ENCODE measurements at regions not wholly inside any gene's neighbourhood (a gene's known extent, or its start where the extent isn't known, plus 50 kb on each side); places are given as distances from the start of the nearest gene placed in this dataset.

DNA sequence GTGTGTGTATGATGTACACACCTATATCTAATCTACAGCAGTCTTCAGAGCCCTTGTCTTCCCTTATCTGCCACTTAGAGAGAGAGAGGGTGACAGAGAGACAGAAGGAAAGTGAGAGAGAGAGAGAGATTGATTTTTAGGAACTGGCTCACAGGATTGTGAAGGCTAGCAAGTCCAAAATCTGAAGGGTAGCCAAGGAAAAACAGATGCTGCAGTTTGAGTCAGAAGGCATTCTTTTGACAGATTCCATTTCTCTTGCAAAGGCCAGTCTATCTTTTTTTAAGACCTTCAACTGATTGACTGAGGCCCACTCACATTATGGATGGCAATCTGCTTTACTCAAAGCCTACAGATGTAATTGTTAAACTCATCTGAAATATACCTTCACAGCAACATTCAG is 664.0 kb upstream of the IGFBP7 start:
- Histone ChIP-seq H3K27me3 (no peaks in the 10 kb centered on the region), H3K36me3 (no peaks in the 10 kb centered on the region), H3K27ac (no peak overlapping the region), H3K4me1 (no peaks in the 10 kb centered on the region), H3K4me3 (no peak overlapping the region), H3K9me3 (no peaks in the 10 kb centered on the region)
- TF ChIP-seq POLR2A (IDR thresholded peaks at IDR 0.05) (no peak), POLR2AphosphoS5 (IDR thresholded peaks at IDR 0.05) (no peak)
- TF ChIP-seq, protein P1, sequence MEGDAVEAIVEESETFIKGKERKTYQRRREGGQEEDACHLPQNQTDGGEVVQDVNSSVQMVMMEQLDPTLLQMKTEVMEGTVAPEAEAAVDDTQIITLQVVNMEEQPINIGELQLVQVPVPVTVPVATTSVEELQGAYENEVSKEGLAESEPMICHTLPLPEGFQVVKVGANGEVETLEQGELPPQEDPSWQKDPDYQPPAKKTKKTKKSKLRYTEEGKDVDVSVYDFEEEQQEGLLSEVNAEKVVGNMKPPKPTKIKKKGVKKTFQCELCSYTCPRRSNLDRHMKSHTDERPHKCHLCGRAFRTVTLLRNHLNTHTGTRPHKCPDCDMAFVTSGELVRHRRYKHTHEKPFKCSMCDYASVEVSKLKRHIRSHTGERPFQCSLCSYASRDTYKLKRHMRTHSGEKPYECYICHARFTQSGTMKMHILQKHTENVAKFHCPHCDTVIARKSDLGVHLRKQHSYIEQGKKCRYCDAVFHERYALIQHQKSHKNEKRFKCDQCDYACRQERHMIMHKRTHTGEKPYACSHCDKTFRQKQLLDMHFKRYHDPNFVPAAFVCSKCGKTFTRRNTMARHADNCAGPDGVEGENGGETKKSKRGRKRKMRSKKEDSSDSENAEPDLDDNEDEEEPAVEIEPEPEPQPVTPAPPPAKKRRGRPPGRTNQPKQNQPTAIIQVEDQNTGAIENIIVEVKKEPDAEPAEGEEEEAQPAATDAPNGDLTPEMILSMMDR (IDR thresholded peaks at IDR 0.05) = no peak
- intact Hi-C loops (cut with DNase I; ENCODE audit: low total_unique reads) = no loop called here
- no peak for DNase-seq (ENCODE audit: low spot score in 2 of 2)

DNA sequence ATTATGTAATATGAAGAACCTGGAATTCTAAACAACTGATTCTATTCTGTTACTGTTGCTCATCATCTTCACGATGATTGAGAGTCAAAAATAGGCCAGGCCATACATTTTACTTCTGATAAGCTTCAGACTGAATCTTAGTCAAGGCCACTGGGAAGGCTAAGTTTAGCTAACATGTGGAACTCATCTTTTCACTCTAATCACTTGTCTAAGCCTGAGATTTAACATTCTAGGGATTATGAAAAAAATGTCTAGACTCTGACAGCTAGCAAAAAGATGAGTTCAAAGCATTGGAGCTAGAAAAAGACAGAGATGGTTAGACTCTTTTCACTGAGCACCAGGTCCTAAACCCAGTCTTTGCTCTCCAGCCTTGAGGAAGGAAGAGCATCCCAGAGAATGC is 656.2 kb upstream of the IGFBP7 start:
- TF ChIP-seq, protein P1 (IDR thresholded peaks at IDR 0.05) = no peak
- TF ChIP-seq POLR2A (IDR thresholded peaks at IDR 0.05) = no peak
- no peak for TF ChIP-seq POLR2AphosphoS5 (IDR thresholded peaks at IDR 0.05)
- H3K27me3 ChIP-seq = no peaks in the 10 kb centered on the region
- DNase-seq (ENCODE audit: low spot score in 2 of 2) = no peak
- H3K4me1 ChIP-seq = no peaks in the 10 kb centered on the region
- intact Hi-C loops (cut with DNase I; ENCODE audit: low total_unique reads) = no loop called here
- no peaks in the 10 kb centered on the region for H3K36me3 ChIP-seq
- no peak overlapping the region for H3K4me3 ChIP-seq
- no peak overlapping the region for H3K27ac ChIP-seq
- no peaks in the 10 kb centered on the region for H3K9me3 ChIP-seq

GRCh38 chr4:57764856-57765255 is 654.7 kb upstream of the IGFBP7 start:
- Histone ChIP-seq H3K4me3 (no peak overlapping the region), H3K4me1 (no peaks in the 10 kb centered on the region), H3K36me3 (no peaks in the 10 kb centered on the region), H3K27me3 (no peaks in the 10 kb centered on the region), H3K27ac (no peak overlapping the region), H3K9me3 (no peaks in the 10 kb centered on the region)
- intact Hi-C loops (cut with DNase I; ENCODE audit: low total_unique reads) = no loop called here
- DNase-seq (ENCODE audit: low spot score in 2 of 2) = no peak
- TF ChIP-seq POLR2AphosphoS5 (IDR thresholded peaks at IDR 0.05) (no peak), POLR2A (IDR thresholded peaks at IDR 0.05) (no peak)
- TF ChIP-seq, protein P1 (IDR thresholded peaks at IDR 0.05) = no peak

- Histone ChIP-seq H3K36me3 (no peaks in the 10 kb centered on the region), H3K27ac (no peak overlapping the region), H3K27me3 (no peaks in the 10 kb centered on the region), H3K4me3 (no peak overlapping the region), H3K4me1 (no peaks in the 10 kb centered on the region), H3K9me3 (no peaks in the 10 kb centered on the region)
- intact Hi-C loops (cut with DNase I; ENCODE audit: low total_unique reads) = no loop called here
- DNase-seq (ENCODE audit: low spot score in 2 of 2) = no peak
- no peak for TF ChIP-seq POLR2AphosphoS5 (IDR thresholded peaks at IDR 0.05)
- TF ChIP-seq, protein P1 (IDR thresholded peaks at IDR 0.05) = no peak
- TF ChIP-seq POLR2A (IDR thresholded peaks at IDR 0.05) = no peak
These were observed 652.9 kb upstream of the IGFBP7 start for GRCh38 chr4:57763070-57763469.

GRCh38 chr4:57740625-57741190 is 630.5 kb upstream of the IGFBP7 start:
- Histone ChIP-seq H3K36me3 (no peaks in the 10 kb centered on the region), H3K9me3 (peaks cover 0 to 11% of the 10 kb centered on the region in 2 donors), H3K4me3 (no peak overlapping the region), H3K27me3 (no peaks in the 10 kb centered on the region), H3K4me1 (no peaks in the 10 kb centered on the region), H3K27ac (no peak overlapping the region)
- intact Hi-C loops (cut with DNase I; ENCODE audit: low total_unique reads) = no loop called here
- no peak for DNase-seq (ENCODE audit: low spot score in 2 of 2)
- TF ChIP-seq POLR2A (IDR thresholded peaks at IDR 0.05) (no peak), POLR2AphosphoS5 (IDR thresholded peaks at IDR 0.05) (no peak)
- TF ChIP-seq, protein P1 (IDR thresholded peaks at IDR 0.05) = no peak
